GM18498 (cell line): ENCODE measurements at regions not wholly inside any gene's neighbourhood (a gene's known extent, or its start where the extent isn't known, plus 50 kb on each side); places are given as distances from the start of the nearest gene placed in this dataset.
"Not testable (repeated sequence)": the region's sequence is repeated elsewhere in the genome, so short reads cannot be mapped to it uniquely, and the experiment has no call there.

ENCODE experiments used
- ATAC-seq: cut with Tn5 transposase; IDR thresholded peaks from one replicate; pipeline ENCODE4 v1.9.1; 2021; ENCODE audit warnings: mild to moderate bottlenecking, moderate library complexity; ENCODE audit not compliant: unreplicated experiment

- no peak for ATAC-seq
Observed at GRCh38 chr15:59835776-59836175, 146.7 kb upstream of the BNIP2 start.

DNA sequence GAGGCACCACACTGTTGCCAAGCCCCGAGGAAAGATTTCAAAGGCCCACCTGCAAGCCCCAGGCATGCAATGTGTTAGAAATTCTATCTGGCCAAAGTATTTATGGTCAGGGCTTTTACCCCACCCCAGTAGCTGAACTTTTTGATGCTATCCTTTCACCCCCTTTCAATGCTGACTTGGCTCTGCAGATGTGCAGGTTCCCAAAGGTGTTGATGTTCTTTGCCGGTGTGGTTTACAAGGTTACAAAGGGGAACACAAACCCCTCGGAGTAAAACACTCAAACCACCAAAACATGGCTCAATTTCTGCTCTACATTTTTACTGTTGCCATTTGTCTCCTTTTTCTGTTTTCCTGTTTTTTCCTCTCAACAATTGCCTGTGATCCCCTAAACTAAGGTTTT lies 145.4 kb upstream of the BNIP2 start:
- ATAC-seq: no peak

- ATAC-seq: no peak
Observed at GRCh38 chr15:59833366-59833765, 144.2 kb upstream of the BNIP2 start.

GRCh38 chr15:59830873-59831272 lies 141.8 kb upstream of the BNIP2 start:
- no peak for ATAC-seq

GRCh38 chr15:59830098-59830497 lies 141.0 kb upstream of the BNIP2 start:
- ATAC-seq: no peak

DNA sequence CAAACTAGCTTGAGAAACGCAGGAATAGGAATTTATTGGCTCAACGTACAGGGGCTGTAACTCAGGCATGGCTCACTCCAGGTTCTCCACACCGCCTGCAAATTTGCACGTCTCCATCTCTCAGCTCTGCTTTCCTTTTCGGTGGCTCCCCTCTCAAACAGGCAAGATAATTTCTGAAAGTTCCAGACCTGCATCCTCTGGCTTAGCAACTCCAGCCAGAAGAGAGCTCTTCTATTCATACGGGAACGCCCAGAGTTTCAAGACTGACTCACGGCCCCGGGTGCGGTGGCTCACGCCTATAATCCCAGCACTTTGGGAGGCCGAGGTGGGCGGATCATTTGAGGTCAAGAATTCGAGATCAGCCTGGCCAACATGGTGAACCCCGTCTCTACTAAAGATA lies 139.7 kb upstream of the BNIP2 start:
- no peak for ATAC-seq

GRCh38 chr15:59828263-59828662 lies 139.1 kb upstream of the BNIP2 start:
- no peak for ATAC-seq

DNA sequence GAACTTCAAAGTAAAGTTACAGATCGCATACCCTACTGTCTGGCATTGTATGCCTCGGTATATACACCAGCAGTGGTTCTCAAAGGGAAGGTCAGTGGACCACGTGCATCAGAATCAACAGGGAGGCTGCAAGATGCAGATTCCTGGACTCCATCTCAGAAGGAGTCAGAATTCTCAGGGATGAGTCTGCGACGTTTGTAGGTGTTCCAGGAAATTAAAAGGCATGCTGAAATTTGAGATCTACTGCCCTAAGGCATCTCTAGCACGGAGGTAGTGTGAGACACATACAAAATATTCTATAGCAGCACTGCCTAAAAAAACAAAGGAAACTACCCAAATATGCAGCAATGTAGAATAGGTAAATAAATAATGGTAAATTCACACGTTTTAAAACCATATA lies 136.8 kb upstream of the BNIP2 start:
- no peak for ATAC-seq

GRCh38 chr15:59821286-59821685 lies 132.2 kb upstream of the BNIP2 start:
- ATAC-seq: no peak

GRCh38 chr15:59819092-59819491 lies 130.0 kb upstream of the BNIP2 start:
- no peak for ATAC-seq

- ATAC-seq: no peak
Observed at GRCh38 chr15:59818336-59818735, 129.2 kb upstream of the BNIP2 start.

GRCh38 chr15:59817834-59818233 lies 128.7 kb upstream of the BNIP2 start:
- no peak for ATAC-seq

DNA sequence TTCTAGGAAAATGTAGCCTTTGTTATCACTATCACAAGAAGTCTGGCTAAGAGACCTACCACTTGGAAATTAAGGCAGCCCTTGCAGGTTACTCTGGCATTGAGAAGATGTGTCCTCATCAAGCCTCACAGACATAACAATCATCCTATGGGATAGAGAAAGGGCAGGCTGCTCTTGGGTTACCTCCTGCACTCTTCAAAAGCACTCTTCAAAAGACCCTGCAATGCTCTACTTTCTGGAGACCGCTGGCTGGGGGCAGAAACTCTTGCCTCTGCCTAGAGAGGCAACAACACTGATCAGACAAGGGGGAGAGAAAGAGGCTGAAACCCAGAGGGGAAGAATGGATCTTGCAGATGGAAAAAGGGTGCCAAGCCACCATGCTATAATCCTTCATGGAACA lies 127.9 kb upstream of the BNIP2 start:
- ATAC-seq: no peak

DNA sequence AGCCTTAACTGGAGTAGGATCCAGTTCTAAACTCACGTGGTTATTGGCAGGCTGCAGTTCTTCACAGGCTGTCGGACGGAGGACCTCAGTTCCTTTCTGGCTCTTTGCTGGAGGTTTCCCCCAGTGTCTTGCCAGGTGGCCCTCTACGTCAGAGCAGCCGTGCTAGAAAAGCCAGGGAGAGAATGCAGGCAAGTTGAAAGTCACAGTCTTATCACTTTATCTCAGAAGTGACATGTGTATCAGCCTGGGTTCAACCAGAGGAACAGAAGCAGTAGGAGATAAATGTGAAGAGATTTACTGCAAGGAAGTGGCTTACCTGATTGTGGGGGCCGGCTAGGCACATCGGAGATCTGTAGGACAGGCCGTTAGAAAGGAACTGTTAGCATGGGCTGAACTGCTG lies 125.3 kb upstream of the BNIP2 start:
- ATAC-seq: no peak

DNA sequence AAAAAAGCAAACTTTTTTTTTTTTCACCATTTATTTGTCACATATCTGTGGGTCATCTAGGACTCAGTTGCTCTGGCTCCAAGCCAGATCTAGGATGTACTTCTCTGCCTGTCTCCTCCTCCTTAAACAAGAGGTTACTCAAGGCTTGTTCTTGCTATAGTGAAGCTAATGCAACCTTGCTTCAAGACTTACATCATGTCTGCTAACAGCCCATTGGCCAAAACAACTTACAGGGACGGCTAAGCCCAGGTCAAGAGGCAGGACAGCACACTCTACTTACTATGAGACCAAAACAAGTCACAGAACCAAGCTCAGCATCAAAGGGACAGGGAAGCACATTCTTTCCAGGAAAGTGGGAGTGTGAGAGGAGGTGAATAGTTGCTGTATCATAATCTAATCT lies 123.8 kb upstream of the BNIP2 start:
- ATAC-seq: no peak

DNA sequence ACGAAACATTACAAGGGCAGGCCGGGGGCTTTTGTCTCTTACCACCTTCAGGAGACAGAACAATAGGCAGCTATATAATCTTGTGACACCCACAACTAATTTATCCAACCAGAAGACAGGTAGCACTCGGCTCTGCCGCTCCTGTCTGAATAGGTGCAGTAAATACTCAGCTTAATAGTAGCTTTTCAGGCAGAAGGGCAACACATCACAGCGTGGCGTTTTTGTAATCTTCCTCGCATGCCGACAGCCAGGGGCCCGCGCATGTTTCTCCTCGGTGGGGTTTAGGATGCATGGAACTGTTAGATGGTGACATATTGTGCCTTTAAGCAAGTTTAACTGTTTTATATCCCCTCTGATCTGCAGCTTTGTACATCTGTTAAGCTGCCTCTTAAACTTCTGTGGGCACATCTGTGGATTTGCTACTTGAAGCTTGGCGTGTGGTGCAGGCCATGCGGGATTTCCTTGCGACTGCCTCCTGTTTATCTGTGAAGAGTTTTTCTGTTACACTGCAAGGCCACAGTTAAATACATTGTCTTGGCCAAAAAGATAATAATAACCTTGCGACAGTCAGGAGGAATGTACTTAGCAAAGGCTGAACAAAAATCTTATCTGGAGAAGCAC lies 123.2 kb upstream of the BNIP2 start:
- no peak for ATAC-seq

- not testable (repeated sequence) for ATAC-seq
Observed at GRCh38 chr15:59803293-59803966, 114.3 kb upstream of the BNIP2 start.

DNA sequence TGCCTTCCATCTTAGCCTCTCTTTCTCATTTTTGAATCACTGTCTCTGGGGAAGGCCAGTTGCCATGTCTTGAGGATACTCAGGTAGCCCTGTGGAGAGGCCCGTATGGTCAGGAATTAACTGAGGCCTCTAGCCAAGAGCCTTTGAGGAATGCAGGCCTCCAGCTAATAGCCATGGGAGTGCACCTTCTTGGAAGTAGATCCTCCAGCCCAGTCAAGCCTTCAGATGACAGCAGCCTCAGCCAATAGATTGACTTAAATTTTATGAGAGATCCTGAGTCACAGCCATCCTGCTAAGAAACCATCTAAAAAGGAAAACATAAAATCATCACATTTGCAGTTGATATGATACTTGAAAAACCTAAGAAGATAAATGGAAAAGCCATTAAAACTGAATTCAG lies 112.5 kb upstream of the BNIP2 start:
- ATAC-seq: no peak

GRCh38 chr15:59798605-59798917 lies 109.4 kb upstream of the BNIP2 start:
- no peak for ATAC-seq

GRCh38 chr15:59797756-59798604 lies 108.9 kb upstream of the BNIP2 start:
- ATAC-seq: no peak

GRCh38 chr15:59794229-59794886 lies 105.2 kb upstream of the BNIP2 start:
- no peak for ATAC-seq

GRCh38 chr15:59792359-59792758 lies 103.2 kb upstream of the BNIP2 start:
- ATAC-seq: no peak
